ENCODE measurements at regions not wholly inside any gene's neighbourhood (a gene's known extent, or its start where the extent isn't known, plus 50 kb on each side); places are given as distances from the start of the nearest gene placed in this dataset.

DNA sequence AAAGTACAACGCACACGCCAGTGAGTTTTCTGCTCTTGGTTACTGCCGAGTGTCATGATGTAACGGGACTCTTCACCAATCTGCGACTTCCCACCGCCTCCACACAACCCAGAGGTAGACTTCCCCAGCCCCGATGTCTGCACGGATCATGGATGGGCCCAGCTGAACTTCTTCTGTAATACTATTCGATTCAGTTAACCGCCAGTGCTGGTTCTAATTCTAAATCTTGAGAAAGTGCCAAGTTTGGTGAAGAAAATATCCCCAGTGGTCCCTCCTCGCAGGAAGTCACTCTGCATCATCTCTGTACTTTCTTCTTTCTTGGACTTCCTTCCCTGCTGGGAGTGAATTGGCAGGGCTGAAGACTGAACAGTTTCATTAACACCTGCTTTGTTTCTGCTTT, 77.6 kb upstream of the SLC35F4 start:
- H3K4me3 ChIP-seq (ENCODE audit: low read length) = no peak overlapping the region
- H3K27ac ChIP-seq (ENCODE audit: low read depth in 1 of 2, low read length in 2 of 2) = no peak overlapping the region
- intact Hi-C loops (cut with DNase I, micrococcal nuclease) = no loop called here
- Mint-ChIP-seq H3K36me3 (ENCODE audit: low read depth) (no peaks in the 10 kb centered on the region), H3K4me3 (no peak overlapping the region), H3K27me3 (peaks cover 14% of the 10 kb centered on the region), H3K27ac (no peak overlapping the region), H3K9me3 (peaks cover 5% of the 10 kb centered on the region), H3K4me1 (ENCODE audit: low read depth) (no peaks in the 10 kb centered on the region)
- no peaks in the 10 kb centered on the region for H3K27me3 ChIP-seq (ENCODE audit: control insufficient read depth in 1 of 2, insufficient read depth in 2 of 2, low read length in 2 of 2)
- DNase-seq (no peak), ATAC-seq (ENCODE audit: poor library complexity) (no peak)
- H3K36me3 ChIP-seq (ENCODE audit: insufficient read depth, low read length) = no peaks in the 10 kb centered on the region
- ChIA-PET CTCF (no interaction called here), POLR2A (no interaction called here)
- H3K4me1 ChIP-seq (ENCODE audit: insufficient read depth, low read length) = no peaks in the 10 kb centered on the region
- TF ChIP-seq, protein P1, sequence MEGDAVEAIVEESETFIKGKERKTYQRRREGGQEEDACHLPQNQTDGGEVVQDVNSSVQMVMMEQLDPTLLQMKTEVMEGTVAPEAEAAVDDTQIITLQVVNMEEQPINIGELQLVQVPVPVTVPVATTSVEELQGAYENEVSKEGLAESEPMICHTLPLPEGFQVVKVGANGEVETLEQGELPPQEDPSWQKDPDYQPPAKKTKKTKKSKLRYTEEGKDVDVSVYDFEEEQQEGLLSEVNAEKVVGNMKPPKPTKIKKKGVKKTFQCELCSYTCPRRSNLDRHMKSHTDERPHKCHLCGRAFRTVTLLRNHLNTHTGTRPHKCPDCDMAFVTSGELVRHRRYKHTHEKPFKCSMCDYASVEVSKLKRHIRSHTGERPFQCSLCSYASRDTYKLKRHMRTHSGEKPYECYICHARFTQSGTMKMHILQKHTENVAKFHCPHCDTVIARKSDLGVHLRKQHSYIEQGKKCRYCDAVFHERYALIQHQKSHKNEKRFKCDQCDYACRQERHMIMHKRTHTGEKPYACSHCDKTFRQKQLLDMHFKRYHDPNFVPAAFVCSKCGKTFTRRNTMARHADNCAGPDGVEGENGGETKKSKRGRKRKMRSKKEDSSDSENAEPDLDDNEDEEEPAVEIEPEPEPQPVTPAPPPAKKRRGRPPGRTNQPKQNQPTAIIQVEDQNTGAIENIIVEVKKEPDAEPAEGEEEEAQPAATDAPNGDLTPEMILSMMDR (IDR thresholded peaks at IDR 0.05) = no peak
- no peaks in the 10 kb centered on the region for H3K9me3 ChIP-seq (ENCODE audit: control insufficient read depth in 1 of 2, insufficient read depth in 1 of 2, low read length in 2 of 2)

GRCh38 chr14:57943038-57943437, 77.1 kb upstream of the SLC35F4 start:
- ChIA-PET CTCF (no interaction called here), POLR2A (no interaction called here)
- Histone ChIP-seq H3K4me3 (ENCODE audit: low read length) (no peak overlapping the region), H3K27ac (ENCODE audit: low read depth in 1 of 2, low read length in 2 of 2) (no peak overlapping the region), H3K36me3 (ENCODE audit: insufficient read depth, low read length) (no peaks in the 10 kb centered on the region), H3K9me3 (ENCODE audit: control insufficient read depth in 1 of 2, insufficient read depth in 1 of 2, low read length in 2 of 2) (no peaks in the 10 kb centered on the region), H3K4me1 (ENCODE audit: insufficient read depth, low read length) (no peaks in the 10 kb centered on the region), H3K27me3 (ENCODE audit: control insufficient read depth in 1 of 2, insufficient read depth in 2 of 2, low read length in 2 of 2) (no peaks in the 10 kb centered on the region)
- no peaks in the 10 kb centered on the region for H3K4me1 Mint-ChIP-seq (ENCODE audit: low read depth)
- no peak overlapping the region for H3K4me3 Mint-ChIP-seq
- no peaks in the 10 kb centered on the region for H3K36me3 Mint-ChIP-seq (ENCODE audit: low read depth)
- ATAC-seq (ENCODE audit: poor library complexity) (no peak), DNase-seq (no peak)
- intact Hi-C loops (cut with DNase I, micrococcal nuclease) = no loop called here
- peaks cover 3% of the 10 kb centered on the region for H3K9me3 Mint-ChIP-seq
- TF ChIP-seq, protein P1 (IDR thresholded peaks at IDR 0.05) = no peak
- H3K27ac Mint-ChIP-seq = no peak overlapping the region
- H3K27me3 Mint-ChIP-seq = peaks cover 12% of the 10 kb centered on the region

DNA sequence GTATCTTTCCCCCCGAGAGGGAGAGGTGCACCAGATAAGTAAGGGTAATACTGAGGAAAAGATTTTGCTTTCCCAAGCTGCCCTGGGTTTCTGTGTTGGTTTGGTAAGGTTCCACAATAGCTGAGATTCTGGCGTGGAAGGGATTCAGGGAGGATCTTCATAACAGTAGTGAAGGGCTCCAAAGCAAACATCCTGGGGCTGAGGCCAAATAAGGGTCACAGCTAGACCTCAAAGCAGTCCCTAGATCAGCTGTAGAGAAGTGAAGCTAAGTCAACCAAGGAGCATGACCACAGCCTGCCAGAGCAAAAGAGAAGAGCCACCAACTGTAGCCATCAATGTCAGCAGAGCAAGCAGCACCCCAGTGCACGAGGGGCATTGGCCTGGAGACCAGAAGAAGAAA, 73.2 kb upstream of the SLC35F4 start:
- no peak overlapping the region for H3K4me3 Mint-ChIP-seq
- H3K4me1 ChIP-seq (ENCODE audit: insufficient read depth, low read length) = no peaks in the 10 kb centered on the region
- CTCF ChIA-PET = no interaction called here
- ATAC-seq (ENCODE audit: poor library complexity) = no peak
- intact Hi-C loops (cut with DNase I, micrococcal nuclease) = no loop called here
- H3K27me3 ChIP-seq (ENCODE audit: control insufficient read depth in 1 of 2, insufficient read depth in 2 of 2, low read length in 2 of 2) = no peaks in the 10 kb centered on the region
- H3K36me3 ChIP-seq (ENCODE audit: insufficient read depth, low read length) = no peaks in the 10 kb centered on the region
- TF ChIP-seq, protein P1 (IDR thresholded peaks at IDR 0.05) = no peak
- no peak overlapping the region for H3K27ac ChIP-seq (ENCODE audit: low read depth in 1 of 2, low read length in 2 of 2)
- no peak for DNase-seq
- peaks cover 16% of the 10 kb centered on the region for H3K27me3 Mint-ChIP-seq
- no peaks in the 10 kb centered on the region for H3K36me3 Mint-ChIP-seq (ENCODE audit: low read depth)
- no peaks in the 10 kb centered on the region for H3K9me3 ChIP-seq (ENCODE audit: control insufficient read depth in 1 of 2, insufficient read depth in 1 of 2, low read length in 2 of 2)
- no peaks in the 10 kb centered on the region for H3K9me3 Mint-ChIP-seq
- H3K4me1 Mint-ChIP-seq (ENCODE audit: low read depth) = no peaks in the 10 kb centered on the region
- POLR2A ChIA-PET = no interaction called here
- H3K4me3 ChIP-seq (ENCODE audit: low read length) = no peak overlapping the region
- no peak overlapping the region for H3K27ac Mint-ChIP-seq

Measured in CD4-positive, alpha-beta T cell (primary cell).